HG03025 (cell line): ENCODE measurements at regions not wholly inside any gene's neighbourhood (a gene's known extent, or its start where the extent isn't known, plus 50 kb on each side); places are given as distances from the start of the nearest gene placed in this dataset.
"Not testable (repeated sequence)": the region's sequence is repeated elsewhere in the genome, so short reads cannot be mapped to it uniquely, and the experiment has no call there.

Experiments
- ATAC-seq: cut with Tn5 transposase; IDR thresholded peaks from one replicate; pipeline ENCODE4 v1.9.1; 2021; ENCODE audit warnings: mild to moderate bottlenecking, moderate library complexity; ENCODE audit not compliant: unreplicated experiment, low FRiP score

DNA sequence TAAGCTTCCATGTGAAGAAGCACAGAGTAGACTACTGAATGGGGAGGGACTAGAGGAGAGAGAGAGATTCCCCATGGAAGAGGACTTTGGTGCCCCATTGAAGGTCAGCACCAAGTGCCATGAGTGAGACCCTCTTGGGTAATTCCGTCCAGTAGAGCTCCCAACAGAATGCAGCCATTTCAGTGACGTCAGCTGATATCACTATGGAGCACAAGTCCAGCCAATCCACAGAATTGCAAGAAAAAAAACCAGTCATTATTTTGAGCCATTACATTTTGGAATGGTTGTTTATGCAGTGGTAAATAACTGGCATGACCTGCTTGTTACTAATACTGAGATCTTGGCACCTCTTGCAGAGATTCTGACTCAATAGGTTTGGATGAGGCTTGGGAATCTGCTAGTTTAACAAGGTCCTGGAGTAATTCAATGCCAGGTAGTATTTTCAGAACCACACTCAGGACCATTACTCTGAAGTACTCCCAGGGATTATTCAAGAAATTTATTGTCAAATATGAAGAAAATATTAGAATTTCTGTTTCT, 52.6 kb upstream of the SP8 start:
- ATAC-seq, result no peak

GRCh38 chr7:20839987-20840386, 53.3 kb upstream of the SP8 start:
- no peak for ATAC-seq

DNA sequence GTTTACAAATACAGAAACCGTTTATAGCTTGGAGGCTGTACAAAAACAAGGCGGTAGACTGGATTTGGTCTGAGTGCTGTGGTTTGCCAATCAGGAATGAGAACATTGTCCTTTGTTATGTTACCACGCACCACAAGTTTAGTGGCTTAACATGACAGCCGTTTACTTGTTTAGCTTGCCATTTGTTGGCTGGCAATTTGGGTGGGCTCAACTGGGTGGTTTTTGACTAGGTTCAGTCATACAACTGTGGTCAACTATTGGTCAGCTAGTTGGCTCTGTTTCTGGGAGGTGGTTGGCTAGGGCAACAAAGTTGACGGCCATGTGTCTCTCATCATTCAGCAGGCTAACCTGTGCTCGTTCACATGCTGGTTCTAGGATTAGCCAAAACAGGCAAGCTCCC, 60.1 kb upstream of the SP8 start:
- ATAC-seq, result no peak

DNA sequence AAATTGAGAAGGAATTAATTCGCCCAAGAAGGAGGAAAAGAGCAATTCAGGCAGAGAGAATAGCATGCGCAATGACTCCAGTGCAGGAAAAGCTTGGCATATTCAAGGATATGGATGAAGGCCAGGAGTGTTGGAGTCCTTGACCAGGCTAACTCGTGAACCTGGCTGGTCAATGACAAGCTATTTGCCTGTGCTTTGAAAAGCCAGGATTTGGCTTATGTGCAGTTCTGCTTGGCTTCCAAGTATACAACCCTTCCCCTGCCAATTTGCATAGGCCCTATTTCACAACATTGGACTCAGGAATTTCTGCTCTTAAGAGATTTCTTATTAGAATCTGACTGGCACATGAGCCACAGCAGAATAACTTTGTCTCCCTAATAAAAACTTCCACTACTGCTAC, 72.3 kb upstream of the SP8 start:
- ATAC-seq, result no peak

DNA sequence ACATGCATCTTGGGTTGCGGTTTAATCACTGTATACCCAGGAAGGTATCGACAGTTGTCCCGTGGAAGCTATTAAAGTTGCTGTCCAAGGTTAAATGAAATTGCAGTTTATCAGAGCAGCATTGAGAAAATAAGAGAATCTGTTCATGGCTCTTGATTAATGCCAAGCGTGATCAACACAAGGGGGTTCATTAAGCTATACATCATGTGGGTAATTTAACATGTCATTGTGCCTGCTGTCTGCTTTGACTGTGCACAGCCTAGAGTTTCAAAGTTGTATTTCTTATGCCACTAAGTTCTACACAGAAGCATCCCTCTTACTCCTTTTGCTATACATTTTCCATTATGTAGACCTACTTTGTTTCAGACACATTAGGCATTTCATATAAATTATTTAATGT, 74.8 kb upstream of the SP8 start:
- no peak for ATAC-seq

DNA sequence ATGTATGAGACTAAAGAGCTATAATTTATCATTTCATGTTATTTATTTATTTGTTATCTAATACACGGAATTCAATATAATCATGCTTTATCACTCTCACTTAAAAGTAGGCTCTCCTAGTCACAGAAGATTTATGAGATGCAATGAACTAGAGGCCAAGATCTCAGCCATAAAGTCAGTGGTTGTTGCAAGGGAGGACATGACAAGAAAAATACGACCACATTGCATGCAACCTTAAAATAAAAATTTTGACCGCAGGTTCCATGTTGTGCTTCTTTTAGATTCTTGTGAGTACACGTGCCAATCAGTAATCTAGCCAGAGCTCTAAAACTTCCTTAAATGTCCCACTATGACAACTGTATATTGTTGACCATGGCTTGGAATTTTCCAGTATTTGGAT, 75.9 kb upstream of the SP8 start:
- ATAC-seq, result no peak

DNA sequence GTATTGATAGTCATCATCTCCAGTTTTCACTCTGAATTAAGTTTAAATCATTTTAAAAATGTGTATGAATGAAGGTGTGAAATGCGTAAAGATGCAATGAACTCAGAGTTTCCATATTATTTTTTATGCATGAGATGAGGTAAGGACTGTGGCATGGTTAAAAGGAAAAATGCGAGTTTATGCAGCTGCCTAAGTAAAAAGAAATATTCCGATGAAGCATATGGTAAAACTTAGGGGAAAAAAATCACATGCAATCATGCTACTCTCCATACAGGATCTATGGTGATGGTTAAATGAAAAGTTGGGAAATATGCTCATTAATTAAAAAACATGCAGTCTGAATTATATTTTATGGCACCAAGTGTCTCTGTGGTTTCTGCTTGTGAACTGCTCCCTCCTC, 77.5 kb upstream of the SP8 start:
- no peak for ATAC-seq

GRCh38 chr7:20865684-20866083, 79.0 kb upstream of the SP8 start:
- no peak for ATAC-seq

DNA sequence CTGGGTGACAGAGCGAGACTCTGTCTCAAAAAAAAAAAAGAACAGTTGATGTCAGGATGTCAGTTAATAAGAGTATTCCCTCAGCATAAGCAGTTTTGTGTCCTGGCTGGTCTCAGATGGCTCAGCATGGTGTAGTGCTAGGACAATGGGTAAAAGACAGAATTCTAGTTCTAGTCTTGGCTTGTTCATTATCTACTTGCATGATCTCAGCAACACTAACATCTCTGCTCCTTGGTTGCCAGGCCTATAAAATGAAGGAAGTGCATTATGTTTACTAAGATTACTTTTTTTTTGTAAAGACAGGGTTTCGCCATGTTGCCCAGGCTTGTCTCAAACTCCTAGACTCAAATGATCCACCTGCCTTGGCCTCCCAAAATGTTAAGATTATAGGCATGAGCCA, 84.3 kb upstream of the SP8 start:
- ATAC-seq, result no peak

GRCh38 chr7:20892776-20893175, 106.1 kb upstream of the SP8 start:
- no peak for ATAC-seq

DNA sequence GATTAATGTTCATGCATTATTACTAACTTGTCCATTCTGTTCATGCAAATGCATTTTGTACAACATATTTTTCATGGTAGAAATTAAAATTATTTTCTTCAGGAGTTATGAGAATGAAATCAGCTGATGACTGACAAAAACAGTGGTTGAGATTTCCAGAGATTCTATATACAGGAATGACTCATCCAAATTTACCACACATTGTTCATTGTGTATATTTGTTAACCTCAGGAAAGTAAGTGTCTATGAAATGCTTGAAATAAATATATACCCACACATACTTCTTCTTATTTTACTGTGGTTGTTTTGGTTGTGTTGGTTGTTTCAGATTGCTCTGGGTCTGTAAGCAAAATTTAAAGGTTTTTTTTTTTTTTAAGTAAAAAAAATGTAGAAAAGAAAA, 108.1 kb upstream of the SP8 start:
- ATAC-seq, result no peak

GRCh38 chr7:20895563-20895962, 108.9 kb upstream of the SP8 start:
- no peak for ATAC-seq

DNA sequence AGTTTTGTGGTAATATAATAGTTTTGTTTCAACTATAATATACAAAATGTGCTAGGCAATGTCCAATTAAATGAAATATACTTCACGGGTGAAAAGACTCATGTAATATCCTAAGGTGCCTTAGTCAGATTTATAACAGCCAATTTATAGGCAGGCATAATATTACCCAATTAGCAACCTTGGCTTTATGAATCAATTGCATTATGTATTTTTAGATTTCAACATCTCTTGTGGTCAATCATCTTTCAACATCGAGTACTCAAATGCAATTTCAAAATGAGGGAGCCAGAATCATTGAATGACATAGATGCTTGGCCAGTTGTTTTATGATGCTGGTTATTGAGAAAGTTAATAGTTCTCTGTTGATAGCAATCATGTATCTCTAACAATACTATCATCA, 110.3 kb upstream of the SP8 start:
- ATAC-seq, result no peak

GRCh38 chr7:20906801-20907453, 120.2 kb upstream of the SP8 start:
- no peak for ATAC-seq

- no peak for ATAC-seq
Measured at GRCh38 chr7:20911081-20911480, 124.4 kb upstream of the SP8 start.

- no peak for ATAC-seq
Measured at GRCh38 chr7:20913853-20914252, 127.2 kb upstream of the SP8 start.

GRCh38 chr7:20916311-20916710, 129.6 kb upstream of the SP8 start:
- no peak for ATAC-seq

GRCh38 chr7:20917603-20918002, 130.9 kb upstream of the SP8 start:
- ATAC-seq, result no peak

DNA sequence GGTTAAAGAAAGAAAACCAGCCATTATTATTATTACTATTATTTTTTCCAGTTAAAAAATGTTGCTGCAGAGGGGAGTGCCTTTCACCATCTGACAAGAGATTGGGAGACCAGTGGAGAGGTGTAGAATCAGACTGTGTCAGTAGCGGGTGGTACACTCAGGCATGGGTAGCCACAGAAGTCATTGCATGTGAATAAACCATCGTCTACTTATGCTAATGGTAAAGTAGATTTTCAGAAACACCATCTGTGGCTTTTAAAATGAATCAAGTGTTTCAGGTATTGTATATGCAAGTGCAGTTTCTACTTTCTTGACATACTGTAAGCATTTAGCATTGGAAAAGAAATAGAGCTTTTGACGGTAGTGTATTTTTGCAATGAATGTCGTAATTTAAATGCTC, 131.5 kb upstream of the SP8 start:
- ATAC-seq, result no peak

GRCh38 chr7:20927178-20927577, 140.5 kb upstream of the SP8 start:
- ATAC-seq, result not testable (repeated sequence)

- no peak for ATAC-seq
Measured at GRCh38 chr7:20927976-20928375, 141.3 kb upstream of the SP8 start.

- ATAC-seq, result no peak
Measured at GRCh38 chr7:20929199-20929598, 142.5 kb upstream of the SP8 start.

- no peak for ATAC-seq
Measured at GRCh38 chr7:20931739-20932138, 145.1 kb upstream of the SP8 start.
